Trophoblast cell (in vitro differentiated cells and primary cell): ENCODE measurements at regions not wholly inside any gene's neighbourhood (a gene's known extent, or its start where the extent isn't known, plus 50 kb on each side); places are given as distances from the start of the nearest gene placed in this dataset.

Source experiments
- DNase-seq, 2 donors: peaks; one replicate each; pipeline ENCODE4 v3.0.0-alpha.2; 2016
- H2AFZ ChIP-seq: 2 replicates; pipeline ENCODE4 v1.6.1; 2013; ENCODE audit warnings: low read length, moderate library complexity, mild to moderate bottlenecking; ENCODE audit not compliant: insufficient read depth, poor library complexity
- H2AK5ac ChIP-seq: 2 replicates; pipeline ENCODE4 v1.6.1; 2013; ENCODE audit warnings: mild to moderate bottlenecking, low read length
- H2BK120ac ChIP-seq: 2 replicates; pipeline ENCODE4 v1.6.1; 2013; ENCODE audit warnings: low read length, mild to moderate bottlenecking, moderate library complexity; ENCODE audit not compliant: insufficient read depth, poor library complexity
- H2BK12ac ChIP-seq: 2 replicates; pipeline ENCODE4 v1.6.1; 2013; ENCODE audit warnings: mild to moderate bottlenecking, low read length, moderate library complexity
- H2BK5ac ChIP-seq: 2 replicates; pipeline ENCODE4 v1.6.1; 2013; ENCODE audit warnings: low read length, low read depth, moderate library complexity, mild to moderate bottlenecking; ENCODE audit not compliant: poor library complexity
- H3K14ac ChIP-seq: 2 replicates; pipeline ENCODE4 v1.6.1; 2013; ENCODE audit warnings: mild to moderate bottlenecking, low read length
- H3K18ac ChIP-seq: 2 replicates; pipeline ENCODE4 v1.6.1; 2013; ENCODE audit warnings: mild to moderate bottlenecking, low read length
- H3K23ac ChIP-seq: 2 replicates; pipeline ENCODE4 v1.6.1; 2013; ENCODE audit warnings: low read length
- H3K27ac ChIP-seq: 2 replicates; pipeline ENCODE4 v1.5.1; 2013; ENCODE audit warnings: low read depth, mild to moderate bottlenecking, inconsistent platforms, low read length, moderate library complexity
- H3K27me3 ChIP-seq: 2 replicates; pipeline ENCODE4 v1.6.1; 2013; ENCODE audit warnings: inconsistent platforms, mild to moderate bottlenecking, low read length, moderate library complexity; ENCODE audit not compliant: insufficient read depth
- H3K36me3 ChIP-seq, 2 experiments: 1 replicate in 1 of 2; 2 replicates in 1 of 2; pipeline ENCODE4 v1.6.1; 2013; ENCODE audit warnings: low read length in 2 of 2, mild to moderate bottlenecking in 2 of 2, moderate library complexity in 1 of 2; ENCODE audit not compliant: insufficient read depth in 2 of 2, control insufficient read depth in 1 of 2
- H3K4ac ChIP-seq: 2 replicates; pipeline ENCODE4 v1.6.1; 2013; ENCODE audit warnings: low read depth, mild to moderate bottlenecking, low read length, moderate library complexity
- H3K4me1 ChIP-seq, 2 experiments: 1 replicate in 1 of 2; 2 replicates in 1 of 2; pipeline ENCODE4 v1.6.1; 2013; ENCODE audit warnings: low read length in 2 of 2, mild to moderate bottlenecking in 2 of 2, moderate library complexity in 1 of 2; ENCODE audit not compliant: insufficient read depth in 2 of 2, control insufficient read depth in 1 of 2
- H3K4me2 ChIP-seq: 2 replicates; pipeline ENCODE4 v1.6.1; 2013; ENCODE audit warnings: inconsistent platforms, mild to moderate bottlenecking, low read length, moderate library complexity
- H3K4me3 ChIP-seq: 2 replicates; pipeline ENCODE4 v1.5.1; 2013; ENCODE audit warnings: mild to moderate bottlenecking, low read depth, low read length, inconsistent platforms
- H3K79me1 ChIP-seq: one replicate; pipeline ENCODE4 v1.6.1; 2013; ENCODE audit warnings: low read length
- H3K79me2 ChIP-seq: 2 replicates; pipeline ENCODE4 v1.6.1; 2013; ENCODE audit warnings: low read length, mild to moderate bottlenecking; ENCODE audit not compliant: control insufficient read depth, insufficient read depth, poor library complexity
- H3K9ac ChIP-seq: 2 replicates; pipeline ENCODE4 v1.6.1; 2013; ENCODE audit warnings: mild to moderate bottlenecking, low read length
- H3K9me3 ChIP-seq: 2 replicates; pipeline ENCODE4 v1.6.1; 2013; ENCODE audit warnings: low read depth, mild to moderate bottlenecking, control low read depth, inconsistent platforms, low read length; ENCODE audit not compliant: insufficient read depth
- H4K12ac ChIP-seq: 2 replicates; pipeline ENCODE4 v1.6.1; 2013; ENCODE audit warnings: low read depth, mild to moderate bottlenecking, low read length, moderate library complexity
- H4K8ac ChIP-seq: 2 replicates; pipeline ENCODE4 v1.6.1; 2013; ENCODE audit warnings: low read depth, mild to moderate bottlenecking, low read length, moderate library complexity
- H4K91ac ChIP-seq: one replicate; pipeline ENCODE4 v1.6.1; 2013; ENCODE audit warnings: low read depth, mild to moderate bottlenecking, low read length, moderate library complexity
- WGBS: extraction: QIAGEN DNeasy Blood & Tissue Kit; methylation state at CpG from one replicate; pipeline ENCODE4 v1.1.7; 2013; ENCODE audit warnings: missing lambda C conversion rate; ENCODE audit not compliant: insufficient read length, insufficient coverage; ENCODE audit errors: extremely low coverage; 5-methylcytosine and 5-hydroxymethylcytosine counted together

DNA sequence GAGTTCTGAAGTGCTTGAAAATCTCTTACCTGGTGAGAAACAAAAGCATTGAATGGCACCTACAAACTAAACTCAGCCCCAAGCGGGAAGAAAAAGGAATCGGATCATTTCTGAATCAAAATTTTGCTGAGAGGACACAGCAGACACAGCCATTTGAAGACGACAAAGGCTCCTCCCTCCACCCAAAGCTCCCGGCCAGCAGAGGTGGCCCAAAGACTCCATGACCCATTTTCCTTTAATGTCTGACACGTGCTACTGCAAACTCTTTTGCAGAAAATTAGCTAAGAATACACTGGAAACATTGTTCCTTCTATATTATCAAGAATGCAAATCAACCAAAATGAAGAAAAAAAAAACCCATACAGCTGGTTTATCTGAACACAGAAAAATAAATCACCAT is 85.9 kb upstream of the FOXN3 start:
- Histone ChIP-seq H4K8ac (no peak overlapping the region), H3K9ac (no peak overlapping the region)
- WGBS = no CpG with 5 or more reads among the region's 5 CpGs

DNA sequence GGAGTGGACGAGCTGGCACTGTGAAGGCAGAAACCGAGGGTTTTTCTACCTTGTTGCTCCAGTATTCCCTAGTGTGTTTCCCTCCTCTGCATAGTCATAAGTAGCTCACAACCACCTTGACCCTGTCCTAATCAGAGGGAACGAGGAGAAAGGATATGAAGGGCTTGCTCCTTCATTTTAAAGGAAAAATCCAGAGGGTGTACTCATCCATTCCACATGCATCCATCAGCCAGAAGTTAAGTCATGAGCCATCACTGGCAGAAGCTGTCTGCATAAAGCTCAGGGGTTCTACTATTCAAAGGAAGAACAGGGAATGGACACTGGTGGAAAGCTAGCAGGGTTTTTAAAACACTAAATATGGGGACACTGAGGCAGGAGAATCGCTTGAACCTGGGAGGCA is 84.3 kb upstream of the FOXN3 start:
- Histone ChIP-seq H4K91ac (no peak overlapping the region), H3K27me3 (no peaks in the 10 kb centered on the region), H2AFZ (no peak overlapping the region), H3K79me2 (no peaks in the 10 kb centered on the region), H2AK5ac (no peak overlapping the region), H2BK12ac (no peak overlapping the region), H3K23ac (no peak overlapping the region), H3K18ac (no peak overlapping the region), H3K4ac (no peak overlapping the region), H3K4me2 (no peak overlapping the region), H3K9ac (no peak overlapping the region), H3K79me1 (no peaks in the 10 kb centered on the region), H4K8ac (no peak overlapping the region), H3K4me1 (no peaks in the 10 kb centered on the region), H4K12ac (no peak overlapping the region), H2BK5ac (no peak overlapping the region), H3K14ac (no peak overlapping the region), H3K36me3 (peaks cover 0 to 6% of the 10 kb centered on the region in 2 experiments), H2BK120ac (no peak overlapping the region), H3K4me3 (no peak overlapping the region), H3K27ac (no peak overlapping the region), H3K9me3 (no peaks in the 10 kb centered on the region)
- DNase-seq = no peak
- WGBS = no CpG with 5 or more reads among the region's 4 CpGs

More for the DNA sequence above, 85.9 kb upstream of the FOXN3 start:
- H2AFZ ChIP-seq = no peak overlapping the region
- no peak overlapping the region for H3K4ac ChIP-seq
- H3K23ac ChIP-seq = no peak overlapping the region
- H3K27ac ChIP-seq = no peak overlapping the region
- H3K4me3 ChIP-seq = no peak overlapping the region
- no peak overlapping the region for H2AK5ac ChIP-seq
- no peak overlapping the region for H3K14ac ChIP-seq
- H4K91ac ChIP-seq = no peak overlapping the region
- no peaks in the 10 kb centered on the region for H3K4me1 ChIP-seq
- H3K27me3 ChIP-seq = no peaks in the 10 kb centered on the region
- H2BK120ac ChIP-seq = no peak overlapping the region
- no peak overlapping the region for H4K12ac ChIP-seq
- no peak overlapping the region for H3K18ac ChIP-seq
- no peaks in the 10 kb centered on the region for H3K79me2 ChIP-seq
- no peak for DNase-seq
- H3K9me3 ChIP-seq = no peaks in the 10 kb centered on the region
- no peaks in the 10 kb centered on the region for H3K79me1 ChIP-seq
- no peak overlapping the region for H2BK5ac ChIP-seq
- no peak overlapping the region for H3K4me2 ChIP-seq
- H2BK12ac ChIP-seq = no peak overlapping the region
- peaks cover 0 to 6% of the 10 kb centered on the region in 2 experiments for H3K36me3 ChIP-seq

DNA sequence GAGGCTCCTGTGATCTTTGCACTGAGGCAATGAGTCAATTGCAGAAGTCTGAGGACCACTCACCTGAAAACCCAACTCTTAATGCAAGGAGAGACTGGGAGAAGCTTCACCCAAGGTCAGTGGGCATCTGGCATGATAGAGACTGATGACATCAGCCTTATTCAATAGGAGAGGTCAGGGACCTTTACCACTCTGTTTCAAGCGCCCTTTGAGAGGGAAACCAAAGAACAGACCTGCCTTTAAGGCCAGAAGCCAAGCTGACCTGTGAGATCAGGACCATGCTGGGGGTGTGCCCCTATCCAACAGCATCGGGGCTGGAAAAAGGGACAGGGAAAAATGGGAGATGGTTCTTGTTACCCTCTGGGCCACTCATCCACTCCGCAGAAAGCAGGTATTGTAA is 83.3 kb upstream of the FOXN3 start:
- no peak overlapping the region for H4K12ac ChIP-seq
- no peak overlapping the region for H3K4me3 ChIP-seq
- no peak overlapping the region for H3K4ac ChIP-seq
- no peak overlapping the region for H3K18ac ChIP-seq
- no peaks in the 10 kb centered on the region for H3K9me3 ChIP-seq
- H2AFZ ChIP-seq = no peak overlapping the region
- no peak overlapping the region for H3K9ac ChIP-seq
- H3K4me2 ChIP-seq = no peak overlapping the region
- H3K4me1 ChIP-seq = no peaks in the 10 kb centered on the region
- DNase-seq = no peak
- WGBS = no CpG with 5 or more reads among the region's 3 CpGs
- no peak overlapping the region for H4K8ac ChIP-seq
- no peaks in the 10 kb centered on the region for H3K79me1 ChIP-seq
- H2BK5ac ChIP-seq = no peak overlapping the region
- no peak overlapping the region for H3K23ac ChIP-seq
- no peak overlapping the region for H3K27ac ChIP-seq
- no peaks in the 10 kb centered on the region for H3K79me2 ChIP-seq
- no peak overlapping the region for H4K91ac ChIP-seq
- H2BK12ac ChIP-seq = no peak overlapping the region
- H3K14ac ChIP-seq = no peak overlapping the region
- no peaks in the 10 kb centered on the region for H3K27me3 ChIP-seq
- peaks cover 0 to 6% of the 10 kb centered on the region in 2 experiments for H3K36me3 ChIP-seq
- H2BK120ac ChIP-seq = no peak overlapping the region
- no peak overlapping the region for H2AK5ac ChIP-seq

DNA sequence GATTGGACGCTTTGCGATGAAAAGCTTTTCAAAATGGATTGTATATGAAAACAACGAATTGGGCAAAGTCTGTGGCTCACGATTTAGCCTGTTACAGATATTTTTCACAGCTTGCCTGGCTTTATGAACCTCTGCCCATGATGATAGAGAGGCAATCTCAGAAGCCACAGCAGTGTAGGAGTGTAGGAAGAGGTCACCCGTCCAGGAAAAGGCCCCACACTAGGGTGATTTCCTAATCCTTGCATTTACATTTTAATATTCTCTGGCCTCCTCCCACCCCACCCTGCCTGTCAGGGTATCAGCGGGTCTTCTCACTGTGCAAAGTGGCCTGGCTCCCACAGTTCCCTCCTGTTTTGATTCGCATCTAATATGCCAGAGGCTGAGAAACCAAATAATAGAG is 81.8 kb upstream of the FOXN3 start:
- Histone ChIP-seq H3K4me2 (no peak overlapping the region), H4K12ac (no peak overlapping the region), H3K18ac (no peak overlapping the region), H2AFZ (no peak overlapping the region), H3K23ac (no peak overlapping the region), H3K14ac (no peak overlapping the region), H3K27me3 (no peaks in the 10 kb centered on the region), H2AK5ac (no peak overlapping the region), H3K4me1 (no peaks in the 10 kb centered on the region), H2BK120ac (no peak overlapping the region), H3K79me1 (no peaks in the 10 kb centered on the region), H2BK5ac (no peak overlapping the region), H3K27ac (no peak overlapping the region), H3K4me3 (no peak overlapping the region), H3K36me3 (peaks cover 0 to 6% of the 10 kb centered on the region in 2 experiments), H4K8ac (no peak overlapping the region), H3K79me2 (no peaks in the 10 kb centered on the region), H2BK12ac (no peak overlapping the region), H3K9me3 (no peaks in the 10 kb centered on the region), H3K4ac (no peak overlapping the region), H4K91ac (no peak overlapping the region), H3K9ac (no peak overlapping the region)
- no CpG with 5 or more reads among the region's 7 CpGs for WGBS
- no peak for DNase-seq
